CD4-positive, alpha-beta T cell treated with Interleukin-6 at 100 ng/mL for 8 hours (primary cell): ENCODE measurements at regions not wholly inside any gene's neighbourhood (a gene's known extent, or its start where the extent isn't known, plus 50 kb on each side); places are given as distances from the start of the nearest gene placed in this dataset.

Source experiments
- DNase-seq: peaks from one replicate; pipeline ENCODE4 v3.0.0-alpha.2; 2020; ENCODE audit warnings: mixed read lengths, low spot score

DNA sequence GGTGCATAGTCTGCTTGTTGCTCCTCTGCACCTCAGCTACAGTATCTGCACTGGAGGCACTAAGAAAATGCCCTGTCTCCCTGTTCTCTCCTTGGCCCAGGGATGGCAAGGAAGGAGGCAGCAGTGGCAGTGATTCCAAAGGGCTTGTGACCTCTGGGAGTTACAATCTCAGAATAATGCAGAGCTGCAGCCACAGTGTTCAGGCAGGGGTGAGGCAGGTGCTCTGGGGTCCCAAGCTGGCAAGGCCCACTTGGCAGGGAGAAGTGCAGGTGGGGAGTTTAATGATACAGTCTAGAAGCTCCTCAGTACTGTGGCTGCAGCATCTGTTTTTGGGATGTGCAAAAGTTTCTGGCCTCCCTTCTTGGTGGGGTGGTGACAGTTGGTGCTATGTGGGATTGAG is 456.4 kb downstream of the CCSER2 start:
- no peak for DNase-seq

DNA sequence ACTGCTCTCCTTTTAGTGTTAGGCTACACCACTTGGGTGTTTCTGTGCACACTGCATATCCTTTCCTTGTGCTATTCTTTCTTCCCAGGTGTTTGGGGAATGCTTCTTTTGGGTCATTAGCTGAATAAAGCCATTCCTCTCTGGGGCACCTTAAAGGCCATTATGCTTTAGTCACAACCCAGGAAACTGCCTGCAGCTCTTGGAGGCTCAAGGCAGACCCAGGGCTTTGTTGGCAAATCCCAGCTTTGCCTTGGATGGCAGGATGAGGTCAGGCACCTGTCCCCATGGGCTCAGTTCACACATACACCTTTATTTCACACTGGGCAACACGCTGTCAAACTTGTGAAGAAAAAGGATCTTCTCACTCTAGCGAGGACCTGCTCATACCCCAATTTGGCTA is 460.6 kb downstream of the CCSER2 start:
- no peak for DNase-seq

DNA sequence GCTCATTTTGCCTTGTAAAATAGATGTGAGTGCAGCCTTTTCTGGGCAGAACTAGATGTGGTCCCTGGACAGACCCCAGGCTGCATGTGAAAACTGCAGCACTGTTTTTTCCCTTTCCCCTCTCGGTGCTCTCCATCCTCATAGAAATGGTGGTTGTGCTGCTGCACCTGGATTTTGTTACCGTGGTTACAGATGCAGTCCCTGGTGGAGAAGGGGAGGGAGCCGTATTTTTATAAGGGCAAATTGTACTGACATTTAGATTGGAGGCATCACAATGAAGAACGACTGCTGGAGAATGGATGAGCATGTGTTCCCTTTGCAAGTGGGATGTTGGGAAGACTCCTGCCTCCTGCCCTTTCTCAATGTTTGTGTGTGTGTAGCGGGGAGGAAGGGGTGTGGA is 469.9 kb downstream of the CCSER2 start:
- no peak for DNase-seq

DNA sequence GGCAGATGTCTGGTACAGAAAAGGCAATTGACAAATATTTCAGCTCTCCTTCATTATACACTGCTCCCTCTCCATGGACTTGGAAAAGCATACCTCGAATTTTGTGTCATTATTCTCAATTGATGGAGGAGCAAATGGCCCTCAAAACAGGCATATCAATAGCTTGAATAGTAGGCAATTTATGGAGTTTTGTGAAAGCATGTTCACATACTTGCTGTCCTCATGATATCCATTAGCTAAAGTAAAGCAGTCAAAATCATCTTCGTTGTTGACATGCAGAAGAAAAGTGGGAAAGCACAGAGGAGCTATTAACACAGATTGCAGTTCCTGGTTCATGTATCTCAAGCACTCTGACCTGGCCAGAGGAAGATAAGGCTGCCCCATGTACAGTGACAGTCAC is 472.8 kb downstream of the CCSER2 start:
- DNase-seq = no peak

DNA sequence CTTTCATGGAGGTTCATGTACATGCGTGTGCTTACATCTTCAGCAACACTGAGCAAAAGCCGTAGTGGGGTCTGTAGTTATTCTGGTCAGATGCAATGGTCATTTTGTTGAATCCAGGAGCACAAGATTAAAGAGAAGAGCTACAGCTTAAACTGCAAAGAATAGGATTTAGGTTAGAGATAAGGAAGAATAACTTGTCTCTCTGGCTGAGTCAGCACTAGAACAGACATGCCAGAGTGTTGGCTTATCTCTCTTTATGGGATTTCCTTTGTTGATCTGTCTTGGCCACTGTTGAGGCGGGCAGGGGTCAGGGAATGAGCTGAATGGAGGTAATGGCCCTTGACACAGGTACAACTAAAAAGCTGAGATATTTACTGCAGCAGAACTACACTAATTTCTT is 473.5 kb downstream of the CCSER2 start:
- DNase-seq = no peak

DNA sequence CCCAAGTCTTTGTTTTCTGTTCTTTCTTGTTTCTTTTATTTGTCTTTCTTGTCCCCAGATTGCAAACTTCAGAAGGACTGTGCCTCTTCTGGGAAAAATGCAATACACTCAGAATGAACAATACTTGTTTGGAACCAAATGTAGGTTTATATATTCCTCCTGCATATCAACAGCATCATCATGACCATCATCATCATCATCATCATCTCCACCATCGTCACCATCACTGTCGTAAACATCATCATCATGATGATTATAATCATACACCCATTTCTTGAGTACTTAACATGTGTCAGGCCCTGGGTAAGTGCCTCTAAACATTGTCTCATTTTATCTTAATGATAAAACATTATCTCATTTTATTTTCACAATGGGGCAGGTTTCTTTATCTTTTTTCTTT is 476.8 kb downstream of the CCSER2 start:
- no peak for DNase-seq

DNA sequence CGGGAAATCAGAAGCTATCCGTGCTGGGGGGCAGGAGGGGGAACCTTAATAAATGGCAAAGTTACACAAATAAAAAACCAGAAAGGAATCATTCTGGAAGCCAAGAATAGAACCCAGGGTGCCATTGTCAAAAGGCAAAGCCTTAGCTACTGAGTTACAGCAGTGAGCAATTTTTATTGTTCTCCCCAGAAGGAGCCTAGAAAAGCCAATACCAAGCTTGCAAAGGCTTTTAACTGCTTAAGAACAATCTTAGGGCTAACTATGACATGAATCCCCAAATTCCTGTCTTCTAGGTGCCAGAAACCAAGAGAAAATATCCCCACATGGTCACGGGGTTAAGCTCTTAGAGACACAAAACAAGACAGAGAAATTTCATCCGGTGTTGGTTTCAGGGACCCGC is 482.7 kb downstream of the CCSER2 start:
- DNase-seq = no peak

- DNase-seq = no peak
Measured at GRCh38 chr10:84818961-84819360, 490.6 kb downstream of the CCSER2 start.

DNA sequence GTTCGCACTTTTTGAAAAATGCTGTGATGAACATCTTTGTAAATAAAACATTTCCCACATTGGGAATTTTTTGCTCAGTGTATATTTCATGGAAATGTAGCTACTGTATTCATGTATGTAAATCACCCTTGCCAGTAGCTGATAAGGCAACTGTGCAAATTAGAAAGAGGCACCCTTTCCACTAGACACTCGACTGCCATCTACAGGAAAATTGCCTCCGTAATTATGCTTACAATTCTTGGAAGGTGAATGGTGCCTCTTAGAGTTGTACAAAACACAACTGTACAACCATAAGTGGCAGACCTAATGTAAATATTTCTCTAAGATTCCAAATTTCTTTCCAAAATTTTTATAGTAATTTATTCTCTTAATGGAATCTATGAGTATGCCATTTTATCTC is 491.7 kb downstream of the CCSER2 start:
- DNase-seq = no peak

- no peak for DNase-seq
Measured at GRCh38 chr10:84820596-84820995, 492.2 kb downstream of the CCSER2 start.

DNA sequence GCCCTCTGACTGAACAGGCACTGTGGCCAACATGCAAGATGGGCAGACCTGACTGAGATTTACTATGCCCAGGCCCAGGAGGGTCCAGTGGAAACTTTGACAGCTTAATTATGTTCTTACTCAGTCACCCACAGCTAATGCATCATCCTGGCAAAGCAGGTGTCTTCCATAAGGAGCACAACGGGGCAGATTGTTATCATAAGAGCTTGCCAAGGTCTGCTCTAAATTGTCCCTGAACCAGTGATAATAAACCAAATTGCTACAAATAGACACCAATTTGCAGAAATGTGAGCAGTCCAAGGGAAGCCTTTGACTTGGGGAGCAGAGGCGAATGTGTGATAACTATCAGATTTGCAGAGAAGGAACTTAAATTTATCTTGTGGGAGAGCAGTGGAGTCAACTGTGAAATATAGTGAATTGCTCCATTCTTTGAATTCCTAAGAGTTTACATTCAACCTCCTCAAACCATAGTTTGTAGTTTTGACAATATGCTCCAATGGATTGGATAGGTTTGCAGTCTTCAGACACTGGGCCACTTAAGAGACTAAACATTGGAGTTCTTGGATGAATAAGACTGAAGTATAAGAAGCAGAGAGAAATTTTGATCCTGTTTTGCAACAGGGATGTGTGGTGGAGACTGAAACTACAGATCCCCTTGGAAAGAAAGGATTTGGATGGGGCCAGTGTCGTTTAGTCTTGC is 494.7 kb downstream of the CCSER2 start:
- DNase-seq = no peak

DNA sequence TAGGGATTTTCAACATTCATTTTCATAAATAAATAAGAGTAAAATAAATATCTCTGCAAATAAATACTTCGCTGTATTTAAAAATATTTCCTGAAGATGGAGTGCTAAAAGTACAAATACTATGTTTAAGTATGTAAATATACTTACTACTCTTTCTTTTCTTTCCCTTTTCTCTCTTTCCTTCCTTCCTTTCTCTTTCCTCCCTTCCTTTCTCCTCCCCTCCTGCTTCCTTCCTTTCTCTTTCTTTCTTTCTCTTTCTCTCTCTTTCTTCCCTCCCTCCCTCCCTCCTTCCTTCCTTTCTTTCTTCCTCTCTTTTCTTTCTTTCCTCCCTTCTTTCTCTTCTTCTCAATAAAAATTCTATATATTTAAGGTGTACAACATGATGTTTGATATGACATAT is 496.1 kb downstream of the CCSER2 start:
- no peak for DNase-seq

DNA sequence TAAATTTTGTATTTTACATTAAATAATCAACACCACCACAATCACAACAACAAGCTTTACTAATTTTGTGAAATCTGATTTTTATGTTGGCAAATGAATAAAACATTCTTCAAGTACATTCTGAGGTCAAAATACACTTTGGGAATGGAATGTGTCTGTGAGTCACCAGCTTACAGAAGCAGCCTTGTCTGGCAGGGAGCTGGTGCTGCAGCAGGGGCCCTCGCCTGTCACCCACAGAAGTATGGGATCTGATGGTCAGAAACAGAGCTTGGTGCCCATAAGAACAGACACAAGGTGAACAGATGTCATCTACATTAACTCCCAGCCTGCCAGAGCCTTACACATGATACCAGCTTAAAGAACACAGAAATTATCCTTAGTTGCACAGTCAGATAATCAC is 496.9 kb downstream of the CCSER2 start:
- DNase-seq = no peak

DNA sequence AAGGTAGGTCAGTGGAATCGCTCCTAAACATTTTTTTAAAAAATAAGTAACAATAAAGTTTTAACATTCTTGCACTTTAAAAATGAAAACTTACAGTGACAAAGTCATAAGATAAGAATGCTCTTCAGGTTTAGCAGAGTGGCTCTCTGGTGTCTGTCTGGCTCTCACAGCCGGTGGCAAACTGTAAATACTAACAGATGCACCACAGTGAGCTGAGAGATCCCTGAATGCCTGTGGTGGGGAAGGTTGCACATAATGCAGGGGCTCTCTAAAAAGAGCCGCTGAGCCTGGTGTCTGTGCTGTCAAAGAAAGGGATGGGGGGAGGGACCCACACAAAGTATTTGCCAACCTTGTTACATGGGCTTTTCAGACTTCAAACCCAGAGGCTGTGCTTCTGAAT is 498.3 kb downstream of the CCSER2 start:
- DNase-seq = no peak

DNA sequence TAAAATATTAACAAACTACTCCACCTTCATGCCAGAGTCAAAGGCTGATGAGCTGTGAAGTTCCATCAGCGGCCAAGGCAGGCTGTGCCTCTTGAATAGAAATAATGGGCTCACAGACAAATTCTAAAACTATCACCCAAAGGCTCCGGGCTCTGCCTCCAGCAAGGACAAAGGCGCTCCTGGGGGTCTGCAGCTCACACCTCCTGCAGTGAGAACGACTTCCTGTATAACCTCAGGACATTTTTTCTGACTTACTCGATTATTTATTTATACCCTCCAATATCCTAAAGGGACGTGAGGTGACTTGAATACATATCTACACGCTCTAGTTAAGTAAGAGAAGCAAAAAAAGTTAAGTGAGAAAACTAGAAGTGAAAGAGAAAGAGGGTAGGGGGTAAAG is 500.7 kb downstream of the CCSER2 start:
- DNase-seq = no peak

GRCh38 chr10:84837041-84837812 is 508.8 kb downstream of the CCSER2 start:
- no peak for DNase-seq

GRCh38 chr10:84837877-84838276 is 509.5 kb downstream of the CCSER2 start:
- DNase-seq = no peak

GRCh38 chr10:84838851-84839250 is 510.5 kb downstream of the CCSER2 start:
- no peak for DNase-seq

DNA sequence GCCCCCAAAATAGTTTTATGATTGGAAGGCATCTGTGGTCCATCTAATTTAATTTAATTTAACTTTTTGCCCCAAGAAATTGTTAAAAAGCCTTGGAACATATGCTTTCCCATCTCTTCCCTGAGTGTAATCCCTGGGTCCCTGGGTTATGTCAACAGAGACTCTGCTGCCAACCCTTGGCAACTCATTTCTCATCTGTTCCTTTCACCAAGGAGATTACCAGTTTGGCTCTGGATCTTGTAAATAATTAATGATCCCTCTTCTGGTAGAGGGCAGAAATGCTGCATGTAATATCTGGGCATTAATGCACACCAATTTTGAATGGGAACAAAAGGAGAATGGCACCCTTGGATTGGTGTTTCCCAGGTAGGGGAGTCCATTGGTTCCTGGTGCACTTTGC is 514.2 kb downstream of the CCSER2 start:
- no peak for DNase-seq

DNA sequence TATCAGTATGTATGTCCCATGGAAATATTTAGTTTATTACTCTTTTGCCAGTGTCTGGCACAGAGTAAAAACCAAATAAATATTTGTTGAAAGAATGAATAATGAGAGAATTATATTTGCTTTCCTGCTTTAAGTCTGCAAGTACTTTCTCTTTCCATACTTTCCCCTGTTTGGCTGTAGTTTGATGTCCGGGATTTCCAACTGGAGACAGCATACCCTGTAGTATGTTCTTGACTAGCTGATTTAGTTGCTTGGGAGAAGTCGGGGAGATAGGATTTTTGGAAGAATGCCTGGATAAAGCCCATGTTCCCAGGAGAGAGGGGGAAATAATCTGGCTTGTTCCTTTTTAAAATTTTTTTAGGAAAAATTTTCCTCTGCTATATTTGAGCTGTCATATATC is 516.1 kb downstream of the CCSER2 start:
- no peak for DNase-seq

DNA sequence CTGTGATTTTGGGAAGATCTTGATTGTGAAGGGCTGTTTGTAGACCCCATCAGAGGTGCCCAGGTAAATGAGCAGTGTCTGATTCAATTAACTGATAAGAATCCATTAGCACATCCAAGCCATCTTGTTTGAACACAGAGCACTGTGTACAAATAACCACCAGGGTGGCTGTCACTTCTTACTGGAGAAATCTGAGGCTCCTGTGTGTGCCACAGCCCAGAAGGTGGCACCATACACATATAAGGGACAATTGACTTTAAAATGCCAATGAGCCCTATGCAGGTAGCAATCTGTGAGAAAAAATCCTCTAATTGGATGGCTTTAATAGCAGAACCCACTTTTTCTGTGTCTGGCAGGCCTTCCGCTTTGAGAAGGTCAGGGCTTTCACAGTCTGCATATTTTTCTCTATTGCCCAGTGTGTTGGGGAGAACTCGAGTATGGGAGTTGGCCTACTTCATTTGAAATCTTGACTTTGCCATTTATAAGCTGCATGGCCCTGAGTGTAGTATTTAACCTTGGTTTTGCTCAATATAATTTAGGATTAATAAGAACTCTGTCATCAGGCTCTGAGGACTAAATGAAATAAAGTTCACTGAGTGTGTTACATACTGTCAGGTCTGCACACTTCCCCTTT is 517.4 kb downstream of the CCSER2 start:
- no peak for DNase-seq

DNA sequence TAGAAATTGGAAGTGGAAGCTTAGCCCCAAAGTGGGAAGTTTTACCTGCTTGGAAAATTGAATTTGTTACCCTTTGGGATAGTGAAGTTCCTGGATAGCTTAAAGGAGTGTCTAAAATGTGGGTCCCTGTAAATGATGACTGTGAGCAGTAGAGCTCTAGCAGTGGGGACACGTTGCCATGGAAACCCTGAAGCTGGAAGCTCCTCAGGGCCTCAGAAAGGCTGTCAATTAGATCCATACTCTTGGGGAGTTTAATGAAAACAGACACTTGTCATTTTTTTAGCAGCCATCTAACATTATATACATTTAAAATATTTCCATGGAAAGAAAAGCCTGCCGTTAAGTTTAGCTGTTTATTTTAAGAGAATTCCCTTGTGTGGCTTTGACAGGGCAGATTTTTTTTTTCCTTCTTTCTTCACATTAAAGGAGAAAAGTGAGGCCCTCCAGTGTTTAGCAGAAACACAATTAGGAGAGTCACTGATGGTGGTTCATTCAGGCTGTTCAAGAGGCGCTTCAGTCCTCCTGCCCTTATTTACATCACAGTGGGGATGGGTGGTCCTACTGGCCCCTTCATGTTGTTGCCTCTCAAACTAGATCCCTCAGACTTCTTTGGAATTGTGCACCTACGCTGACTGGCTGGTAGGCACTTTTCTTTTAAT is 518.4 kb downstream of the CCSER2 start:
- no peak for DNase-seq

GRCh38 chr10:84848967-84849366 is 520.6 kb downstream of the CCSER2 start:
- DNase-seq = no peak
